Left lung (tissue), 4 donors: ENCODE measurements at regions not wholly inside any gene's neighbourhood (a gene's known extent, or its start where the extent isn't known, plus 50 kb on each side); places are given as distances from the start of the nearest gene placed in this dataset.

Experiments
- ATAC-seq: fragments of 200-7000 bp; cut with Tn5 transposase; one replicate; pipeline ENCODE4 v1.9.1; 2020; ENCODE audit warnings: moderate library complexity
- DNase-seq, 4 donors: peaks; one replicate each; pipeline ENCODE4 v3.0.0-alpha.2; 2013 to 2020
- H3K27ac ChIP-seq, 2 donors: fragments of 200-600 bp; sonication (generic) in 1 of 2; one replicate each; pipeline versions ENCODE4 v1.5.0 to v1.8.0; 2020 to 2021
- H3K27me3 ChIP-seq, 2 donors: fragments of 200-600 bp; sonication (generic) in 1 of 2; one replicate each; pipeline versions ENCODE4 v1.5.0 to v1.8.0; 2020 to 2021
- H3K36me3 ChIP-seq, 2 donors: fragments of 200-600 bp; sonication (generic) in 1 of 2; one replicate each; pipeline versions ENCODE4 v1.5.0 to v1.8.0; 2020 to 2021
- H3K4me1 ChIP-seq, 2 donors: fragments of 200-600 bp; one replicate each; pipeline ENCODE4 v1.8.0; 2021
- H3K4me3 ChIP-seq, 2 donors: fragments of 200-600 bp; sonication (generic) in 1 of 2; one replicate each; pipeline versions ENCODE4 v1.5.0 to v1.8.0; 2020 to 2021; ENCODE audit warnings: mild to moderate bottlenecking in 1 of 2
- H3K9me3 ChIP-seq, 2 donors: fragments of 200-600 bp; sonication (generic) in 1 of 2; one replicate each; pipeline versions ENCODE4 v1.5.0 to v1.8.0; 2020 to 2021
- CTCF ChIP-seq, 2 donors: fragments of 200-600 bp; sonication (generic) in 1 of 2; IDR thresholded peaks; one replicate each; pipeline versions ENCODE4 v1.5.0 to v1.8.0; 2021; ENCODE audit warnings: antibody characterized with exemption in 2 of 2
- intact Hi-C, 2 donors: fragments of 100-400 bp; cut with DNase I; formaldehyde crosslinking; loops; one replicate each; pipeline versions ENCODE4 v1.11.2 to v1.14.2; 2022
- donor health status: DM: no; HTN: yes; CAD: no.
- donor health status: DM: no; HTN: no; CAD: no.

GRCh38 chr13:61706899-61707298 lies 291.2 kb upstream of the PCDH20 start:
- TF ChIP-seq CTCF (IDR thresholded peaks at IDR 0.05): no peak
- Histone ChIP-seq H3K27ac (no peak overlapping the region), H3K9me3 (peaks cover 0 to 29% of the 10 kb centered on the region in 2 donors), H3K36me3 (no peaks in the 10 kb centered on the region), H3K4me3 (no peak overlapping the region), H3K4me1 (no peaks in the 10 kb centered on the region), H3K27me3 (no peaks in the 10 kb centered on the region)
- ATAC-seq: no peak
- intact Hi-C loops: no loop called here
- DNase-seq: no peak

GRCh38 chr13:61700620-61701019 lies 285.0 kb upstream of the PCDH20 start:
- Histone ChIP-seq H3K27ac (no peak overlapping the region), H3K4me3 (no peak overlapping the region), H3K36me3 (no peaks in the 10 kb centered on the region), H3K27me3 (no peaks in the 10 kb centered on the region), H3K9me3 (peaks cover 0 to 18% of the 10 kb centered on the region in 2 donors), H3K4me1 (no peaks in the 10 kb centered on the region)
- ATAC-seq: no peak
- no peak for TF ChIP-seq CTCF (IDR thresholded peaks at IDR 0.05)
- no peak for DNase-seq
- intact Hi-C loops: no loop called here

- no peak for ATAC-seq
- intact Hi-C loops: no loop called here
- TF ChIP-seq CTCF (IDR thresholded peaks at IDR 0.05): no peak
- peaks cover 0 to 18% of the 10 kb centered on the region in 2 donors for H3K9me3 ChIP-seq
- no peak overlapping the region for H3K4me3 ChIP-seq
- H3K27me3 ChIP-seq: no peaks in the 10 kb centered on the region
- H3K36me3 ChIP-seq: no peaks in the 10 kb centered on the region
- no peak overlapping the region for H3K27ac ChIP-seq
- no peaks in the 10 kb centered on the region for H3K4me1 ChIP-seq
- no peak for DNase-seq
Measured at GRCh38 chr13:61700181-61700580, 284.5 kb upstream of the PCDH20 start.

GRCh38 chr13:61696676-61697075 lies 281.0 kb upstream of the PCDH20 start:
- no peaks in the 10 kb centered on the region for H3K9me3 ChIP-seq
- H3K27ac ChIP-seq: no peak overlapping the region
- DNase-seq (no peak), ATAC-seq (no peak)
- no peak overlapping the region for H3K4me3 ChIP-seq
- H3K36me3 ChIP-seq: no peaks in the 10 kb centered on the region
- no peaks in the 10 kb centered on the region for H3K4me1 ChIP-seq
- intact Hi-C loops: no loop called here
- TF ChIP-seq CTCF (IDR thresholded peaks at IDR 0.05): no peak
- H3K27me3 ChIP-seq: no peaks in the 10 kb centered on the region

GRCh38 chr13:61695147-61695546 lies 279.5 kb upstream of the PCDH20 start:
- TF ChIP-seq CTCF (IDR thresholded peaks at IDR 0.05): no peak
- no peak for DNase-seq
- H3K36me3 ChIP-seq: no peaks in the 10 kb centered on the region
- intact Hi-C loops: no loop called here
- no peaks in the 10 kb centered on the region for H3K27me3 ChIP-seq
- H3K4me3 ChIP-seq: no peak overlapping the region
- H3K9me3 ChIP-seq: no peaks in the 10 kb centered on the region
- no peaks in the 10 kb centered on the region for H3K4me1 ChIP-seq
- ATAC-seq: peak; percentile 90
- H3K27ac ChIP-seq: no peak overlapping the region
